ENCODE measurements at regions not wholly inside any gene's neighbourhood (a gene's known extent, or its start where the extent isn't known, plus 50 kb on each side); places are given as distances from the start of the nearest gene placed in this dataset.
A peak's percentile ranks its signal among the peaks of the same experiment; 100 is the strongest.

DNA sequence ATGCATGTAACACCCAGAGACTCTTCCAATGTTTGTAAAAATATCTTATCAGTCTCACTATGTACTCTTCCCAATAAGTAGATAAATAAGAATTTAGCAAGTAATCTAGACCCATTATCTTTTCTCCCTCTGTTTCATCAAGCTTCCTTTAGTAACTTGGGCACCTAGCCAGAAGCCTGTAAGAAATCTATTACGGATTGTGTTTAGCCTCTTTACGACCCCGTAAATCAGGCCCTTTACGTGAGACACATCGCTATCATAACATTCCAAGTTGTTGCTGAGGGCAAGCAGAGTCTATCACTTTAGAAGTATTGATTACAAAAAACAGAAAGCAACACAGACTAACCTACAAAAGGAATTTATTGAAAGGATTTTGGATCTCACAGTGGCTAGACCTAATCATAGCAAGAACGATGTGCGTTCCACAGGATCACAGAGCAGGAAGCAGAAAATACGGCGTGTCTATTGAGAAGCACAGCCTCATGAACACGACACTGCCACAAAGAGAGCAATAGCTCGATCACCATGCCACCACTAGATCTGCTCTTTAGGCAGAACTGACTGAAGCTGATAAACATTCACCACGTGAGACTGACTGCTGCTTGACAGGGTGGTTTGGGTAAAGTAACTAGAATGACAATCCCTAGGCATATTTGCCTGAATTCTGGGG lies 922.1 kb downstream of the AMY1C start:
- H3K4me1 Mint-ChIP-seq, result peaks cover 16% of the 10 kb centered on the region
- no peaks in the 10 kb centered on the region for H3K27me3 Mint-ChIP-seq (ENCODE audit: low read depth, poor library complexity)
- peaks cover 4% of the 10 kb centered on the region for H3K9me3 Mint-ChIP-seq
- H3K36me3 Mint-ChIP-seq (ENCODE audit: low read depth), result no peaks in the 10 kb centered on the region
- peak; percentile 2 for DNase-seq
- H3K4me3 Mint-ChIP-seq, result peak overlapping the region; percentile 2
- TF ChIP-seq, protein P1, sequence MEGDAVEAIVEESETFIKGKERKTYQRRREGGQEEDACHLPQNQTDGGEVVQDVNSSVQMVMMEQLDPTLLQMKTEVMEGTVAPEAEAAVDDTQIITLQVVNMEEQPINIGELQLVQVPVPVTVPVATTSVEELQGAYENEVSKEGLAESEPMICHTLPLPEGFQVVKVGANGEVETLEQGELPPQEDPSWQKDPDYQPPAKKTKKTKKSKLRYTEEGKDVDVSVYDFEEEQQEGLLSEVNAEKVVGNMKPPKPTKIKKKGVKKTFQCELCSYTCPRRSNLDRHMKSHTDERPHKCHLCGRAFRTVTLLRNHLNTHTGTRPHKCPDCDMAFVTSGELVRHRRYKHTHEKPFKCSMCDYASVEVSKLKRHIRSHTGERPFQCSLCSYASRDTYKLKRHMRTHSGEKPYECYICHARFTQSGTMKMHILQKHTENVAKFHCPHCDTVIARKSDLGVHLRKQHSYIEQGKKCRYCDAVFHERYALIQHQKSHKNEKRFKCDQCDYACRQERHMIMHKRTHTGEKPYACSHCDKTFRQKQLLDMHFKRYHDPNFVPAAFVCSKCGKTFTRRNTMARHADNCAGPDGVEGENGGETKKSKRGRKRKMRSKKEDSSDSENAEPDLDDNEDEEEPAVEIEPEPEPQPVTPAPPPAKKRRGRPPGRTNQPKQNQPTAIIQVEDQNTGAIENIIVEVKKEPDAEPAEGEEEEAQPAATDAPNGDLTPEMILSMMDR (IDR thresholded peaks at IDR 0.05), result no peak
- H3K27ac Mint-ChIP-seq, result peak overlapping the region; percentile 85

GRCh38 chr1:104699433-104699832 lies 949.7 kb downstream of the AMY1C start:
- DNase-seq, result no peak
- Mint-ChIP-seq H3K27ac (no peak overlapping the region), H3K4me1 (no peaks in the 10 kb centered on the region), H3K4me3 (no peak overlapping the region), H3K36me3 (ENCODE audit: low read depth) (no peaks in the 10 kb centered on the region), H3K9me3 (no peaks in the 10 kb centered on the region), H3K27me3 (ENCODE audit: low read depth, poor library complexity) (peaks cover 4% of the 10 kb centered on the region)
- TF ChIP-seq, protein P1 (IDR thresholded peaks at IDR 0.05), result no peak

DNA sequence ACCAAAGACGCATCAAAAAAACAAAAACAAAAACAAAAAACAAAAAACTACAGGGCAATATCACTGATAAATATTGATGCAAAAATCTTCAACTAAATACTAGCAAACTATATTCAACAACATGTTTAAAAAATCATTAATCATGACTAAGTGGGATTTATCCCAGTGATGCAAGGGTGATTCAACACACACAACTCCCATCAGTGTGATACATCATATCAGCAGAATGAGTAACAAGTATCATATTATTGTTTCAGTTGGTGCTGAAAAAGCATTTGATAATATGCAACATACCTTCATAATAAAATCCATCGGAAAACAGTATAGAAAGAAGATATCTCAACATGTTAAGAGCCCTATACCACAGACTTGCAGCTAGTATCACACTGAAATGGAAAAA lies 953.0 kb downstream of the AMY1C start:
- Mint-ChIP-seq H3K27me3 (ENCODE audit: low read depth, poor library complexity) (peaks cover 4% of the 10 kb centered on the region), H3K27ac (no peak overlapping the region), H3K36me3 (ENCODE audit: low read depth) (no peaks in the 10 kb centered on the region), H3K9me3 (no peaks in the 10 kb centered on the region), H3K4me3 (no peak overlapping the region), H3K4me1 (no peaks in the 10 kb centered on the region)
- DNase-seq, result no peak
- TF ChIP-seq, protein P1 (IDR thresholded peaks at IDR 0.05), result no peak

GRCh38 chr1:104706631-104707147 lies 957.0 kb downstream of the AMY1C start:
- Mint-ChIP-seq H3K4me1 (no peaks in the 10 kb centered on the region), H3K36me3 (ENCODE audit: low read depth) (no peaks in the 10 kb centered on the region), H3K27me3 (ENCODE audit: low read depth, poor library complexity) (no peaks in the 10 kb centered on the region), H3K27ac (no peak overlapping the region), H3K9me3 (no peaks in the 10 kb centered on the region), H3K4me3 (no peak overlapping the region)
- TF ChIP-seq, protein P1 (IDR thresholded peaks at IDR 0.05), result no peak
- DNase-seq, result no peak

DNA sequence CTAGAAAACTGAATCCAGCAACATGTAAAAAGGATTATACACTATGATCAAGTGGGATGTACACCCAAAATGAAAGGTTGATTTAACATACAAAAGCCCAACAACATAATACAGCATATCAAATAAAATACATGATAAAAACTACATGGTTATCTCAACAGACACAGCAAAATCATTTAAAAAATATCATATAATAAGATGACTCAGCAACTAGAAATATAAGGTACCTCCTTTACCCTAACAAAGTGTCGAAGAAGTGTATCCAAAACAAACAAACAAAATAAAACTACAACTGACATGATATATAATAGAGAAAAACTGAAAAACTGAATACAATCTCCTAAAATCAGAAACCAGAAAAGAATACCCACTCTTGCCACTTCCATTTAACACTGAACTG lies 969.1 kb downstream of the AMY1C start:
- Mint-ChIP-seq H3K4me1 (no peaks in the 10 kb centered on the region), H3K27ac (no peak overlapping the region), H3K4me3 (no peak overlapping the region), H3K36me3 (ENCODE audit: low read depth) (no peaks in the 10 kb centered on the region), H3K27me3 (ENCODE audit: low read depth, poor library complexity) (no peaks in the 10 kb centered on the region), H3K9me3 (peaks cover under 1% of the 10 kb centered on the region)
- no peak for DNase-seq
- TF ChIP-seq, protein P1 (IDR thresholded peaks at IDR 0.05), result no peak

GRCh38 chr1:104720741-104721140 lies 971.0 kb downstream of the AMY1C start:
- TF ChIP-seq, protein P1 (IDR thresholded peaks at IDR 0.05), result no peak
- DNase-seq, result no peak
- Mint-ChIP-seq H3K9me3 (peaks cover 12% of the 10 kb centered on the region), H3K27ac (no peak overlapping the region), H3K27me3 (ENCODE audit: low read depth, poor library complexity) (no peaks in the 10 kb centered on the region), H3K4me3 (no peak overlapping the region), H3K36me3 (ENCODE audit: low read depth) (no peaks in the 10 kb centered on the region), H3K4me1 (no peaks in the 10 kb centered on the region)

Measured in nephron progenitor cell (in vitro differentiated cells).